GM13976 (cell line): ENCODE measurements at regions not wholly inside any gene's neighbourhood (a gene's known extent, or its start where the extent isn't known, plus 50 kb on each side); places are given as distances from the start of the nearest gene placed in this dataset.

Experiments
- DNase-seq: peaks from one replicate; pipeline ENCODE4 v3.0.0; 2012; ENCODE audit warnings: low spot score
- CTCF ChIP-seq: IDR thresholded peaks from 2 replicates; pipeline ENCODE4 v1.5.1; 2012; ENCODE audit warnings: borderline replicate concordance, mild to moderate bottlenecking; ENCODE audit not compliant: insufficient read depth; ENCODE audit errors: extremely low read depth, missing control alignments, control extremely low read depth
- in situ Hi-C: fragments of 300-500 bp; cut with MboI; formaldehyde crosslinking; loops from one replicate; pipeline ENCODE4 v1.12.0; 2022; ENCODE audit warnings: low sequenced_read_pairs, mixed read lengths, inconsistent platforms; ENCODE audit not compliant: unreplicated experiment

DNA sequence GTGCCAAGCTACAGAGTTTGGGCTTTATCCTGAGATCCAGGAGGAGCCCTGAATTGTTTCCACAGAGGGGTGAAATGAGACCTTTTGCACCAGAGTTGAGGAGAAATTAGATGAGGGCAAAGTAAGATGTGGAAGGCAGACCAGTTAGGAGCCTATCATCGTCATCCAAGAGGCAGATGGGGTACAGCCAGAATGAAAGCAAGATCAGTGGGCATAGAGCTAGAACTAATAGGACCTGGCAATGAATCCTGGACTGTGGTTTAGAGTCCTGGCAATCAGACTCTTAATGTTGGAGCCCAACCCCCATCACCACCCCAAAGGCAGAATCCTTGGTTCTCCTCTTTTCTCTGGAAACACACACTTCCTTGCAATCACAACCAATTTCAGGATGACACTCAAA lies 166.6 kb upstream of the HMGA2 start:
- DNase-seq = no peak
- in situ Hi-C loops = no loop called here
- TF ChIP-seq CTCF = no peak

- no peak for TF ChIP-seq CTCF
- DNase-seq = no peak
- in situ Hi-C loops = no loop called here
These were observed 165.9 kb upstream of the HMGA2 start for GRCh38 chr12:65658360-65658759.

DNA sequence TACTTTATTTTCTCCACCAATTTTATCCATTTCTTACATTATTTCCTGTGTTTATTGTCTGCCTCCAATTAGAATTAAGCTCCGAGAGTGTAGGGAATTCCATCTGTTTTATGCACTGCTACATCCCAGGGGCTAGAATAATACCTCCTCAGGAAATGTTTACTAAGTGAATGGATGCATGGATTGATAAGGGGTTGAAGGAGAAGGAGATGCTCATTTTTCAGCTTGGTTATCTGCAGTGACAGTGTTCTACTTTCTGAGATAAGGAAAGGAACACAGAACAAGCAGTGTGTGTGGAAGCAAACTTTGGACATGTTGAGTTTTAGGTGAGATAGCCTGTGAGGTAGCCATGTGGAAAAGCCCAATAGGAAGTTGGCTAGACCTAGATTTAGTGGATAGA lies 164.6 kb upstream of the HMGA2 start:
- in situ Hi-C loops = no loop called here
- DNase-seq = no peak
- TF ChIP-seq CTCF = no peak

DNA sequence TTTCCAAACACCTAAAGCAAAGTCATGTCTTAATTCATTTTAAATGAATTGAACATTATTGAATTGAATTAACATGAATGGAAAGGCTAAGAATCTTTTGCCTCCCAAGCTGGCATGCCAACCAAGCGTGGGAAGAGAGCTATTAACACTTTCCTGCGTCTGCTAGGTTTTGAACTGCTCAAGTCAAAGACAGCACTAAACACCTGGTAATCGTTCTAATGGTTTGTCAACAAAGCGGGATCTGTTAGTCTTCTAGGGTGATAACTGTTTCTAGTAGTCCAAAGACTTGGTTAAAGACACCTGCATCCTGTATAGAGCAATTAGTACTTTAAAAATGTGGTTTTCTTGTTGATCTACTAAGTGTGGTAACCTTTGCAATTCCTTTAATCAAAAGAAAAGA lies 164.2 kb upstream of the HMGA2 start:
- TF ChIP-seq CTCF = no peak
- DNase-seq = no peak
- in situ Hi-C loops = no loop called here

DNA sequence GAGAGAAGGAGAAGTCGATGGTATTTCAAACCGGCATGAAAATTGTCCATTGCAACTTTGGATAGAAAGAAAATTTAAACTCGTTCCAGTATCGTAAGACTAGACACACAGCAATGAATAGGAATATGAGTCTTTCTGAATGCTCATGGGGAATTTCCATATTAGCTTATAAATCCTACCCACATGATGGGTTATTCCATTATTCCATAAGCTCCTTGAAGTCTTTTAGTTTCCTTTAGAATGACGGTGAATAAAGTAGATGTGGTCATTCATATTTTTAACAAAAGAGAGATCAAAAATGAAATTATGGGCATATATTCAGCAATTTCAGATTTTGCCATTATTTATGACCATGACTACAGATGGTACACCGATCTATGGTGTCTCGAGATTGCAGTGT lies 163.4 kb upstream of the HMGA2 start:
- in situ Hi-C loops = no loop called here
- no peak for TF ChIP-seq CTCF
- no peak for DNase-seq

DNA sequence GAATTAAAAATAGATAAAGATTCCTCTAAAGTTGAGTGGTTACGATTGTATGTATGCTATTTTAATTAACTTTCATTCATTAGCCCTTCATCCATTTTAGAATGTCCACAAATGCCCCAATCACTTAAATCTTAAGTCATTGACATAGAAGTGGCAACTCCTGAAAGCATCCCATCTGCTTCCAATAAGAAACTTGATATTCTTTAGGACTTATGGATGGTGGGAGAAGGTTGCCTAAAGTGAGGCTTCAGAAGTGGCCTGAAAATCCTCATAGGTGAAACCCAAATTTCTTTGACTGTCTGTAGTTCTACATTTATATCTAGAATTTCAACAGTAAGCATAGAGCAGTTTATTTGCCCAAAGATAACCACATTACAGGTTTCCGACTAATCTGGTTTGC lies 161.7 kb upstream of the HMGA2 start:
- TF ChIP-seq CTCF = no peak
- no peak for DNase-seq
- in situ Hi-C loops = no loop called here

- TF ChIP-seq CTCF = no peak
- in situ Hi-C loops = no loop called here
- no peak for DNase-seq
These were observed 161.2 kb upstream of the HMGA2 start for GRCh38 chr12:65663097-65663496.
